HG02870 (cell line): ENCODE measurements at regions not wholly inside any gene's neighbourhood (a gene's known extent, or its start where the extent isn't known, plus 50 kb on each side); places are given as distances from the start of the nearest gene placed in this dataset.
"Not testable (repeated sequence)": the region's sequence is repeated elsewhere in the genome, so short reads cannot be mapped to it uniquely, and the experiment has no call there.

Experiments used
- ATAC-seq: cut with Tn5 transposase; IDR thresholded peaks from one replicate; pipeline ENCODE4 v1.9.1; 2021; ENCODE audit warnings: mild to moderate bottlenecking, moderate library complexity; ENCODE audit not compliant: unreplicated experiment

GRCh38 chr12:60231976-60232907 lies 636.4 kb downstream of the SLC16A7 start:
- ATAC-seq, result no peak

DNA sequence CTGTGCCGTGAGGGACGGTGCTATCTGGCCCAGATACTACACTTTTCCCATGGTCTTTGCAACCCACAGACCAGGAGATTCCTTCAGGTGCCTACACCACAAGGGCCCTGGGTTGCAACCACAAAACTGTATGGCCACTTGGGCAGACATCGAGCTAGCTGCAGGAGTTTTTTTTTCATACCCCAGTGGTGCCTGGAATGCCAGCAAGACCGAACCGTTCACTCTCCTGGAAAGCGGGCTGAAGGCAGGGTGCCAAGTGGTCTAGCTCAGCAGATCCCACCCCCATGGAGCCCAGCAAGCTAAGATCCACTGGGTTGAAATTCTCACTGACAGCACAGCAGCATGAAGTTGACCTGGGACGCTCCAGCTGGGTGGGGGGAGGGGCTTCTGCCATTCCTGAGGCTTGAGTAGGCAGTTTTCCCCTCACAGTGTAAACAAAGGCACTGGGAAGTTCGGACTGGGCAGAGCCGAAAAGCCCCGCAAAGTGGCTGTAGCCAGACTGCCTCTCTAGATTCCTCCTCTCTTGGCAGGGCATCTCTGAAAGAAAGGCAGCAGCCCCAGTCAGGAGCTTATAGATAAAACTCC lies 638.9 kb downstream of the SLC16A7 start:
- not testable (repeated sequence) for ATAC-seq

GRCh38 chr12:60235261-60235660 lies 639.4 kb downstream of the SLC16A7 start:
- no peak for ATAC-seq

DNA sequence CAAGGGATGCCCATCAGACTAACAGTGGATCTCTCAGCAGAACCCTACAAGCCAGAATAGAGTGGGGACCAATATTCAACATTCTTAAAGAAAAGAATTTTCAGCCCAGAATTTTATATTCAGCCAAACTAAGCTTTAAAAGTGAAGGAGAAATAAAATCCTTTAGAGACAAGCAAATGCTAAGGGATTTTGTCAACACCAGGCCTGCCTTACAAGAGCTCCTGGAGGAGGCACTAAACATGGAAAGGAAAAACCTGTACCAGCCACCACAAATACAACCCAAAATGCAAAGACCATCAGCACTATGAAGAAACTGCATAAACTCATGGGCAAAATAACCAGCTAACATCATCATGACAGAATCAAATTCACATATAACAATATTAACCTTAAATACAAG lies 640.6 kb downstream of the SLC16A7 start:
- not testable (repeated sequence) for ATAC-seq

GRCh38 chr12:60240891-60241290 lies 645.1 kb downstream of the SLC16A7 start:
- no peak for ATAC-seq

- ATAC-seq, result no peak
Observed at GRCh38 chr12:60251091-60251490, 655.3 kb downstream of the SLC16A7 start.

GRCh38 chr12:60252359-60253096 lies 656.7 kb downstream of the SLC16A7 start:
- ATAC-seq, result no peak

GRCh38 chr12:60255044-60255443 lies 659.2 kb downstream of the SLC16A7 start:
- no peak for ATAC-seq

GRCh38 chr12:60257063-60257462 lies 661.2 kb downstream of the SLC16A7 start:
- ATAC-seq, result no peak

DNA sequence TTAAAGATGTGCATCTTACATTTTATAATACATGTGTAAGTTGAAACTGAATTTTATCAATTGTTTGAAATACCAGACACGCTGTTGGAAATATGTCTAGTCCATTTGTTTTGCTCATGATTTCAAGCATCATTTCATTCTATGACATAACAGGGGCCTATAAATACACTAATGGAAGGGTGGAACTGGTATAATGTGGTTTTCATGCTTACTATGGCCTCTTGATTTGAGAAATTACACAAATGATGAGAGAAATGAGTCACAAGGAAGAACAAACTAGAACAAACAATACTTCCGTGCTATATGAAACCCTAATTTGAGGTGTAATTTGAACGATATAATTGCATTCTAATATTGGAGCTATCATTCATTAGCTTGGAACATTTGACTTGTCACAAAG lies 663.4 kb downstream of the SLC16A7 start:
- no peak for ATAC-seq

- ATAC-seq, result no peak
Observed at GRCh38 chr12:60262378-60262777, 666.5 kb downstream of the SLC16A7 start.

DNA sequence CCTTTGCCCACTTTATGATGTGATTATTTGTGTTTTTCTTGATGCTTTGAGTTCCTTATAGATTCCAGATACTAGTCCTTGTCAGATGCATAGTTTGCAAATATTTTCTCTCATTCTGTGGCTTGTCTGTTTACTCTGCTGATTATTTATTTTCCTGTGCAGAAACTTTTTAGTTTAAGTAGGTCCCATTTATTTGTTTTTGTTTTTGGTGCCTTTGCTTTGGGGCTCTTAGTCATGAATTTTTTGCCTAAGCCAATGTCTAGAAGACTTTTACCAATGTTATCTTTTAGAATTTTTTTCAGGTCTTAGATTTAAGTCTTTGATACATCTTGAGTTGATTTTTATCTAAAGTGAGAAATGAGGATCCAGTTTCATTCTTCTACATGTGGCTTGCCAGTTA lies 667.3 kb downstream of the SLC16A7 start:
- no peak for ATAC-seq

DNA sequence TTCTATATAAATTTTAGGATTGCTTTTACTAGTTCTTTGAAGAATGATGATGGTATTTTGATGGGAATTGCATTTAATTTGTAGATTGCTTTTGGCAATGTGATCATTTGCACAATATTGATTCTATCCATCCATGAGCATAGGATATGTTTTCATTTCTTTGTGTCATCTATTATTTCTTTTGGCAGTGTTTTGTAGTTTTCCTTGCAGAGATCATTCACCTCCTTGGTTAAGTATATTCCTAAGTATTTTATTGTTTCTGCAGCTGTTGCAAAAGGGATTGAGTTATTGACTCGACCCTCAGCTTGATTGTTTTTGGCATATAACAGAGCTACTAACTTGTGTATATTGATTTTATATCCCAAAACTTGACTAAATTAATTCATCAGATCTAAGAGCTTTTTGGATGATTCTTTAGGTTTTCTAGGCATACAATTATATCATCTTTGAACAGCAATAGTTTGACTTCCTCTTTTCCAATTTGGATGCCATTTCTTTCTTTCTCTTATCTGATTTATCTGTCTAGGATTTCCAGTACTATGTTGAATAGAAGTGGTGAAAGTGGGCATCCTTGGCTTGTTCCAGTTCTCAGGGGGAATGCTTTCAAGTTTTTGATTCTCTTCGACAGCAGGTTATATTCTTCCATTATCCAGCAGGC lies 668.1 kb downstream of the SLC16A7 start:
- ATAC-seq, result no peak

GRCh38 chr12:60265741-60266140 lies 669.9 kb downstream of the SLC16A7 start:
- ATAC-seq, result no peak

DNA sequence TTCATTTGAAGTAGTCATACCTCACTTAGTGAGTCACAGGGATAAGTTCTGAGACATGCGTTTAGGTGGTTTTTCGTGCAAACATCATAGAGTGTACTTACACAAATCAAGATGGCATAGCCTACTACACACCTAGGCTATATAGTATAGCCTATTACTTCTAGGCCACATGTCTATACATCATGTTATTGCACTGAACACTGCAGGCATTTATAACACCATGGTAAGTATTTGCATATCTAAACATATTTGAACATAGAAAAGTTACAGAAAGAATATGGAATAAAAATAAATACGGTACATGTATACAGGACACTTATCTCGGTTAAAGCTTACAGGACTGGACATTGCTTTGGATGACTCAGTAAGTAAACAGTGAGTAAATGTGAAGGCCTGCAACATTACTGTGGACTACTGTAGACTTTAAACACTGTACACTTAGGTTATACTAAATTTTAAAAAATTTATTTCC lies 670.6 kb downstream of the SLC16A7 start:
- no peak for ATAC-seq

- ATAC-seq, result no peak
Observed at GRCh38 chr12:60269611-60270269, 673.9 kb downstream of the SLC16A7 start.

GRCh38 chr12:60271816-60272215 lies 676.0 kb downstream of the SLC16A7 start:
- ATAC-seq, result no peak

DNA sequence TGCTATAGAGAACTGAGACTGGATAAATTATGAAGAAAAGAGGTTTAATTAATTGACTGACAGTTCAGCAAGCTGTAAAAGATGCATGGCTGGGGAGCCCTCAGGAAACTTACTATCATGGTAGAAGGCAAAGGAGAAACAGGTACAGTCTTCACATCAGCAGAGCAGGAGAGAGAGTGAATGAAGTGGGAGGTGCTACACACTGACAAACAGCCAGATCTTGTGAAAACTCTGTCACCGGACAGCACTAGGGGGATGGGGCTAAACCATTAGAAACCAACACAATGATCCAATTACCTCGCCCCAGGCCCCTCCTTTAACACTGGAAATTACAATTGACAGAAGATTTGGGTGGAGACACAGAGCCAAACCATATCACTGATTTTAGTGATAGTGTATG lies 682.4 kb downstream of the SLC16A7 start:
- ATAC-seq, result no peak

DNA sequence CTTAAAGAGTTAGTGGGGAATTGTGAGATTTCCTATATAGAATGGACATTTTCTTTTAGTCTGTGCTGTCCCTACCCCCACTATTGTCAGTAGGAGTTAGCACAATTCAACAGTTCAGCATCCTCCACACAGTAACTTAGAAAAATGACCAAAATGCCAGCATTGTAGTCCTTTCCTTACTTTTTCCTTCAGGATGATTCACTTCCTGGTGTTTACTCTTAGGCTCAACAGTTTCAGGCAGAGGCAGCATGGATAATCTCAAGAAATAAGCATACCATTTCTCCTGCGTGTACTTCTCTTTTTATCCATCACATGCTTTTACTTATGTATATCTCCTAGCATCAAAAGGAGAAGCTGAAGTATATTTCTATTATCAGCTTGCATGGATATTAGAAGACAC lies 683.4 kb downstream of the SLC16A7 start:
- no peak for ATAC-seq

- ATAC-seq, result no peak
Observed at GRCh38 chr12:60281522-60281921, 685.7 kb downstream of the SLC16A7 start.
